Activated CD8-positive, alpha-beta memory T cell treated with anti-CD3 and anti-CD28 coated beads for 24 hours (primary cell): ENCODE measurements at regions not wholly inside any gene's neighbourhood (a gene's known extent, or its start where the extent isn't known, plus 50 kb on each side); places are given as distances from the start of the nearest gene placed in this dataset.
"Not testable (repeated sequence)": the region's sequence is repeated elsewhere in the genome, so short reads cannot be mapped to it uniquely, and the experiment has no call there.

Experiments used
- DNase-seq: peaks from one replicate; pipeline ENCODE4 v3.0.0-alpha.2; 2020

DNA sequence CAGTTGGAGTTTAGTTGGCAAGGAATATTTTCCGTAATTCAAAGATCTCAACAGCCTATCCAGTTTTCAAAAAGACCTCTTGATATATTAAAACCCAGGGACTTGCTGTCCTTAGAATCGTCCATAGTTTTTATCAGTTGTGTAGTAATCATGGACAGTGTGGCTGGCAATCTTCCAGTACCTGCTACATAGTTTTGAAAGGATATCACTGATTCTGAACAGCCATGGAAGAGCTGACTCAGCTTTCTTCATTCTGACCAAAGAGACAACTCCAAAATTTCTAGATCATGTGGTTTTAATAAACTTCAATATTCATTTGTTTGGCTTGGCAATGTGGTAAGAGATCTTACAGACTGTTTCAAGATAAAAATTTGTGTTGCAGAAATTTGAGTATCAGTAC, 616.7 kb downstream of the TDRD15 start:
- no peak for DNase-seq

- DNase-seq: no peak
Observed at GRCh38 chr2:21746499-21746898, 622.7 kb downstream of the TDRD15 start.

DNA sequence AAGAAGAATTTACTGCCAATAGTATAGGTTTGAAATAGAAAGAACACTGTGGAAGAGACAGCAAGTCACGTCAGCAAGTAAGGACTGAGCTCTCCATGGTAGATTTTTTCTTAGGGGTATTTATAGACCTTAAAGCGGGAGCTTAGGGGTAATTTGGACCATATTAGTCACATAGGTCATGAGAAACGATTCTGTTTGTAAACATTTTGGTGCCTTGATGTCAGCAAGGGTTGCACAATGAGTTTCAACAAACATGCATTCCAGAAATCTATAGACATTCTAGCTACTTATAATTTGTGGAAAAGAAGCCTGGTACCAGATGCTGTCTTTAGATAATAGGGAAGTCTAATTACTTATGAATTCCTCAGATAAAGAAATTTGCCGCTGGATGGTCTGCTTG, 624.7 kb downstream of the TDRD15 start:
- DNase-seq: no peak

DNA sequence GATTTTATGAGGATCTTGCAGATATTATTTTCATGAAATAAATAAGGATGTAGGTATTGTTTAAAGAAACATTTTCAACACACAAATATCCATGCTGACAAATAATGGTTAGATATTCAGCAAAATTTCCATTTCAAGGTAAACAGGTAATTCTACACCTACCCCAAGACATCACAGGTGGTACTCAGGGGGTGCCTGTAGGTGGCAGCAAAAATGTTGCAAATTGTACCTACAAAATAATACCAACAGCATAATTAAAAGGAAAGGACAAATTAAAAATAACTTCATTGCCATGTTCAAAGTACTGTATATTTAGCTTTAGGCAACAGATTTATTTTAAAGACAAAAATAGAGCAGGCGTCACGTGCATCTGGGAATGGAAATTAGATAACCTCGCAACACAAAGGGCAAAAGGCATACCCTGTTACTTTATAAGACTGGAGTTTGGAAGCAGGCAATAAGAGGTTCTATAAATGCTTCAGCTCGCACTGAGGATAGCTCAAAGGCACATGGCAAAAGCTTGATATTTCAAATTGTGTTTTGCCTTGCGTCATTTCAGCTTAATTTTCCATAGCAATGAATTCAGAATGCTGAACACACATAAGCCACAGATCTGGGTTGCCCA, 630.5 kb downstream of the TDRD15 start:
- no peak for DNase-seq

GRCh38 chr2:21757805-21758430, 634.1 kb downstream of the TDRD15 start:
- no peak for DNase-seq

DNA sequence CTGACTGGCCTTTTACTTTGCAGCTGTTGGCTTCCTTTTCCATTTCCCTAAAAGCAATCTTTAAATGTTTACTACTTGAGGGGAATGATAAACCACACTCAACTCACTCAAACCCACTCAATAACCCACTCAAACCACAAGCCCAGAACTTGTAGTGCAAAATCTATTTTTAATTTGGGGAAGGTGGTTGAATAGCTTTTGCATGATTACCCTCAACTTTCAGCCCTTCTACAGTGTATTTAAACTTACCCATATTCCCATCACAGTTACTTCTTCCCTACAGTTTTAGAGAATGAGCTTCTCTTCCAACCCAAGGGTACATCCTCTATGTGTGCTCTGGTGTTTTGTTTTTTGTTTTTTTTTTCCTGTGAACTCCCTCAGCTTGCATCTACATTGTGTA, 636.1 kb downstream of the TDRD15 start:
- DNase-seq: no peak

DNA sequence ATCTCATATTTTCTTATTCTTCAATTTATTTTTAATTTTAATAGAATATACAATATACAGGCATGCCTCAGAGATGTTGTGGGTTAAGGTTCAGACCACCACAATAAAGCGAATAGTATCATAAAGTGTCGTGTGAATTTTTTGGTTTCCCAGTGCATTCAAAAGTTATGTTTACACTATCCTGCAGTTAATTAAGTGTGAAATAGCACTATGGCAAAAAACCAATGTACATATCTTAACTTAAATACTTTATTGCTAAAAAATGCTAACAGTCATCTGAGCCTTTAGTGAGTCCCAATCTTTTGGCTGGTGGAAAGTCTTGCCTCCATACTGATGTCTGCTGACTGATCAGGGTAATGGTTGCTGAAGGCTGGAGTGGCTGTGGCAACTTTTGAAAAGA, 637.6 kb downstream of the TDRD15 start:
- no peak for DNase-seq

DNA sequence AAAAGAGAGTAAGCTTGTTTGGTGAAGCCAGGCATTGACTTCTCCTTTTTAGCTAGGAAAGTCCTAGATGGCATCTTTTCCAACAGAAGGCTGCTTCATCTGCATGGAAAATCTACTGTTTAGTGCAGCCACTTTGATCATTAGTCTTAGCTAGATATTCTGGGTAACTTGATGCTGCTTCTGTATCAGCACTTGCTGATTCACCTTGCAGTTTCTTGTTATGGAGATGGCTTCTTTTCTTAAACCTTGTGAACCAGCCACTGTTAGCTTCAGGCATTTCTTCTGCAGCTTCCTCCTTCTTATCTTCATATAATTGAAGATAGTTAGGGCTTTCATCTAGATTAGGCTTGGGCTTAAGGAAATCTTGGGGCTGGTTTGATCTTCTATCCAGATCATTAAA, 639.7 kb downstream of the TDRD15 start:
- DNase-seq: no peak

GRCh38 chr2:21770787-21771186, 647.0 kb downstream of the TDRD15 start:
- no peak for DNase-seq

- no peak for DNase-seq
Observed at GRCh38 chr2:21772624-21773023, 648.9 kb downstream of the TDRD15 start.

GRCh38 chr2:21773168-21773567, 649.4 kb downstream of the TDRD15 start:
- no peak for DNase-seq

GRCh38 chr2:21774691-21775368, 651.1 kb downstream of the TDRD15 start:
- DNase-seq: no peak

- no peak for DNase-seq
Observed at GRCh38 chr2:21779786-21780185, 656.0 kb downstream of the TDRD15 start.

GRCh38 chr2:21781962-21782361, 658.2 kb downstream of the TDRD15 start:
- DNase-seq: no peak

DNA sequence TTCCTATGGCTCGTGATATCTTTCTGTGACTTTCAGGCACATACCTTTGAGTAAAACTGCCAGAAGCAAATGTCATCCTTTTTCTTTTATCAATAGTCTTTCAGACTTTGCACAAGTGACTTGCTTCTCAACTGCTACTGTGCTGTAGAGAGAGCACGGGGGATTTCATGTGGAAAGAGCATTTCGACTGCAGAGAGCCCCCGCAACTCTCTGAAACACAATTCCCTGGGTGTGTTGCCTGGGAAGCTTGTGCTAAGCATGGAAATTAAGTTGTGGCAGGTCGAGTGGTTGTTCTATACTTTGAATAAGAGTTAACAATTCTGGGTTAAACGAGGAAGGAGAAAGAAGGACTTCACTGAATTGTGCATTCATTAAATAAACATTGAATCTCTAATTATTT, 659.1 kb downstream of the TDRD15 start:
- DNase-seq: no peak

- DNase-seq: no peak
Observed at GRCh38 chr2:21787941-21788340, 664.2 kb downstream of the TDRD15 start.

DNA sequence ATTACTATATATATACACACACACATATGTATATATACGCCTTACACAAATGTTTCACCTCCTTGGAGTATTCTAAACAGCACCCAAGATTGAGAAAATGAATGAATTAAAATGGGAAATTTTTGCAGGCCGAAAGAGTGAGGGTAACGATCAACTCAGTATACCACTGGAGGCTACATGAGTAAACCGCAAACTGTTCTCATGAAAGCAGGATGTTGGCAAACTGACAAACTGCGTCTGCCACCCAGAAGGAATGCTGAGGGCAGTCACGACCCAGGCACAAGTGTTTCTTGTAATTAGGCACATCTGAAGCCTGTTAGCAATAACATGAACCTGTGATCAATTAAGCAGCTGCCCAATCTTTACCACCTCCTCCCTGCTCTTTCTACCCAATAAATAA, 666.5 kb downstream of the TDRD15 start:
- DNase-seq: not testable (repeated sequence)

DNA sequence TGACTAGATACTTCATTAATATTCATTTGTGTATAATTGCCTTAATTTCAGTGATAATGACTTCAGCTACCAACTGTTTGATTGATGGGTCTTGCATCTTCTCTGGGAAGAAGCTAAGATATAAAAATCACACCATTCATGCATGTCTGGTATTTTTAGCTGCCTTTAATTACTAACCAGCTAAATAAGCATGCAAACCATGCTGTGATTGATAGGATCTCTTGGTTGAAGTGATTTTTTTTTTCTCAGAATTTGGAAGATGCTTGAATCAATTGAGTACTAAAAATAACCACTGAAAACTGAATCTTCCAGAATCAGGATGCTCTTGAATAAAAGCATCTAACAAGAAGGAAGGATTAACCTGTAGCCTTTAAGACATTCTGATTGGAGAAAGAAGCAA, 668.8 kb downstream of the TDRD15 start:
- DNase-seq: no peak

- DNase-seq: no peak
Observed at GRCh38 chr2:21793461-21793860, 669.7 kb downstream of the TDRD15 start.

DNA sequence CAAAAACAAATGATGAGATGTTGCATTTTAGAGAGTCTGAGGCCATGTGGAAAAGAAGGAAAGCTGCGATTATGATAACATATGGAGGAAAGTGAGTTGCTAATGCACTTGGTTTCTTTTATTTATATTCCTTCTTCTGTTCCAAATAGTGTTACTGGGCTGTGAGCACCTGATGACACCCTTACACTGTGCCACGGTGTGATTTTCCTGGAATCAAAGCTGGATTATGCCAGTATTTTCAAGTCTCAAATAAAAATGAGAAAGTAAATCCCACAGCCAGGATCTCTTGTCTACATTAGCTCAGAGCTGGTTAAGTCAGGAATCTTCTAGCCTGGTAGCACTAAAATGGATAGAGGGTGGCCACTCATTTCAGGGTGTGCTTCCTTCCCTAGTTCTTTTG, 670.8 kb downstream of the TDRD15 start:
- DNase-seq: no peak

DNA sequence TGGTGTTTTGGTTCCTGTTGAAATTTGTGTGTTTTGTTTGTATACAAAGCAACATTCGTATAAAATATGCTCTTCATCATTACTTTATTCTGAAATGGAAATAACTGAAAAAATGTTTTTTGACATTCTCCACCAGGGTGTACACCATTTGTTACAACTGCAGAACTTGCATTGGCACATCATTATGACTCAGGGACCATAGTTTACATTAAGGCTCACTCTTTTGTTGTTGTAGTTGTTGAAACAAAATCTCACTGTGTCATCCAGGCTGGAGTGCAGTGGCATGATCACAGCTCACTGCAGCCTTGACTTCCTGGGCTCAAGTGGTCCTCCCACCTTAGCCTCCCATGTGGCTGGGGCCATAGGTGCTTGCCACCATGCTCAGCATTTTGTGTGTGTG, 676.6 kb downstream of the TDRD15 start:
- DNase-seq: no peak

- no peak for DNase-seq
Observed at GRCh38 chr2:21803550-21803949, 679.8 kb downstream of the TDRD15 start.

DNA sequence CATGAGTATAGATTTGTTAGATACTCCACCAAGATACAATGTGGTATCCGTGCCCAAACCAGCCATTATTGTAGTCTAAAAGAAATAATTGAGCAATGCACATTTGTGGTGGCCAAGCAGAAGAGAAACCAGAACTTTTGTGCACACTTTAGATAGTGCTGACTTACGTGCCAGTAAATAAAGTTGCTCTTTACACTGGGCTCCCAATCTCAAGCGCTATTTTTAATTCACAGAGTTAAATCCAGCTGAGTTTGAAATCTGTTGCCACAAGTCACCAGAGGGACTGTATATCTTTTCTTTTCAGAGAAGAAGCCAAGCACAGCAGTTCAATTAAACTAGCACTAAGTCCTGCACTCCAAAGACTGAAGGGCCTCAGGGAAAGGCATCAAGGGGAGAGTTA, 680.4 kb downstream of the TDRD15 start:
- DNase-seq: no peak

DNA sequence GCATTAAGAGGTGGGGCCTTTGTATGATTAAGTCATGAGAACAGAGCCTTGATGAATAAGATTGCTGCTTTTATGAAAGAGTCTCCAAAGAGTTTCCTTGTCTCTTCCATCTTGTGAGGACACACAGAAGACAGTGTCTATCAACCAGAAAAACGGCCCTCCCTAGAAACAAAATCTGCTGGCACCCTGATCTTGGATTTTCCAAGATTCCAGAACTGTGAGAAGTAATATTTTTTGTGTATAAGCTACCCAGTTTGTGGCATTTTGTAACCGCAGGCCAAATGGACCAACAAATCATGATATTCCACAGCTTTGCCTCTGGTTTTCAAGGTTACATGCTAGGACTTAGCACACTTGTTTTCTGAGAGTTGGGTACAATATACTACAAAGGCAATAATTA, 687.8 kb downstream of the TDRD15 start:
- DNase-seq: no peak

GRCh38 chr2:21812766-21813165, 689.0 kb downstream of the TDRD15 start:
- no peak for DNase-seq
